ENCODE measurements at regions not wholly inside any gene's neighbourhood (a gene's known extent, or its start where the extent isn't known, plus 50 kb on each side); places are given as distances from the start of the nearest gene placed in this dataset.
A peak's percentile ranks its signal among the peaks of the same experiment; 100 is the strongest.

GRCh38 chr4:126058596-126058995 lies 743.8 kb downstream of the FAT4 start:
- no peak for DNase-seq

GRCh38 chr4:126061655-126062054 lies 746.9 kb downstream of the FAT4 start:
- no peak for DNase-seq

- DNase-seq: no peak
These were observed 750.3 kb downstream of the FAT4 start for GRCh38 chr4:126065016-126065415.

GRCh38 chr4:126071346-126072333 lies 756.9 kb downstream of the FAT4 start:
- DNase-seq: peak; percentile 3

- DNase-seq: no peak
These were observed 766.6 kb downstream of the FAT4 start for GRCh38 chr4:126081336-126081735.

GRCh38 chr4:126086041-126086440 lies 771.3 kb downstream of the FAT4 start:
- DNase-seq: no peak

- no peak for DNase-seq
These were observed 772.3 kb downstream of the FAT4 start for GRCh38 chr4:126087101-126087500.

- DNase-seq: no peak
These were observed 782.5 kb downstream of the FAT4 start for GRCh38 chr4:126097155-126097799.

GRCh38 chr4:126106658-126107057 lies 791.9 kb downstream of the FAT4 start:
- no peak for DNase-seq

GRCh38 chr4:126109836-126110235 lies 795.1 kb downstream of the FAT4 start:
- DNase-seq: no peak

- DNase-seq: no peak
These were observed 798.3 kb downstream of the FAT4 start for GRCh38 chr4:126113058-126113457.

GRCh38 chr4:126123611-126124325 lies 809.0 kb downstream of the FAT4 start:
- DNase-seq: no peak

- no peak for DNase-seq
These were observed 810.1 kb downstream of the FAT4 start for GRCh38 chr4:126124818-126125217.

GRCh38 chr4:126130215-126130614 lies 815.5 kb downstream of the FAT4 start:
- no peak for DNase-seq

GRCh38 chr4:126136922-126137781 lies 822.4 kb downstream of the FAT4 start:
- DNase-seq: no peak

GRCh38 chr4:126137782-126138170 lies 823.0 kb downstream of the FAT4 start:
- DNase-seq: no peak

- no peak for DNase-seq
These were observed 829.9 kb downstream of the FAT4 start for GRCh38 chr4:126144543-126145237.

GRCh38 chr4:126168484-126168883 lies 853.7 kb downstream of the FAT4 start:
- DNase-seq: no peak

- DNase-seq: no peak
These were observed 857.4 kb downstream of the FAT4 start for GRCh38 chr4:126172126-126172525.

- no peak for DNase-seq
These were observed 859.9 kb downstream of the FAT4 start for GRCh38 chr4:126174627-126175026.

- no peak for DNase-seq
These were observed 865.9 kb downstream of the FAT4 start for GRCh38 chr4:126180642-126181041.

- DNase-seq: no peak
These were observed 867.6 kb downstream of the FAT4 start for GRCh38 chr4:126182336-126182735.
